ENCODE measurements at regions not wholly inside any gene's neighbourhood (a gene's known extent, or its start where the extent isn't known, plus 50 kb on each side); places are given as distances from the start of the nearest gene placed in this dataset.

DNA sequence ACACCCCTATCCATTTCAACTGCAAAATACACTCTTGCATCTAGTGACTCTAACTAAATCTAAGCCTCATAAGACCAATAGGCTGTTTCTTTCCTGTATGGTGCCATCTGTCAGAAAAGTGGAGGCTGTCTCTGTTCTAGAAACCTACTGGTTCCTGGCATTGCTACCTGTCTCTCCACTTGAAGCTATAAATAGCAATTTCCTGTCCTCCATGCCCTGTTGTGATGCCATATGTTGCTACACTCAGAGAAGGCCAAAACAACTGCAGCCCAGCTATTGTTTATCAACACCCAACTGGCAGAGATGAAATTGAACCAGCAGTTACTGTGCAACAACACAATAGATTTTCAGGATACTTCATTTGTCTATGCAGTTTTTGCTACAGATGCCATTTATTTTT lies 1355.1 kb upstream of the SLC39A10 start:
- TF ChIP-seq, protein P1, sequence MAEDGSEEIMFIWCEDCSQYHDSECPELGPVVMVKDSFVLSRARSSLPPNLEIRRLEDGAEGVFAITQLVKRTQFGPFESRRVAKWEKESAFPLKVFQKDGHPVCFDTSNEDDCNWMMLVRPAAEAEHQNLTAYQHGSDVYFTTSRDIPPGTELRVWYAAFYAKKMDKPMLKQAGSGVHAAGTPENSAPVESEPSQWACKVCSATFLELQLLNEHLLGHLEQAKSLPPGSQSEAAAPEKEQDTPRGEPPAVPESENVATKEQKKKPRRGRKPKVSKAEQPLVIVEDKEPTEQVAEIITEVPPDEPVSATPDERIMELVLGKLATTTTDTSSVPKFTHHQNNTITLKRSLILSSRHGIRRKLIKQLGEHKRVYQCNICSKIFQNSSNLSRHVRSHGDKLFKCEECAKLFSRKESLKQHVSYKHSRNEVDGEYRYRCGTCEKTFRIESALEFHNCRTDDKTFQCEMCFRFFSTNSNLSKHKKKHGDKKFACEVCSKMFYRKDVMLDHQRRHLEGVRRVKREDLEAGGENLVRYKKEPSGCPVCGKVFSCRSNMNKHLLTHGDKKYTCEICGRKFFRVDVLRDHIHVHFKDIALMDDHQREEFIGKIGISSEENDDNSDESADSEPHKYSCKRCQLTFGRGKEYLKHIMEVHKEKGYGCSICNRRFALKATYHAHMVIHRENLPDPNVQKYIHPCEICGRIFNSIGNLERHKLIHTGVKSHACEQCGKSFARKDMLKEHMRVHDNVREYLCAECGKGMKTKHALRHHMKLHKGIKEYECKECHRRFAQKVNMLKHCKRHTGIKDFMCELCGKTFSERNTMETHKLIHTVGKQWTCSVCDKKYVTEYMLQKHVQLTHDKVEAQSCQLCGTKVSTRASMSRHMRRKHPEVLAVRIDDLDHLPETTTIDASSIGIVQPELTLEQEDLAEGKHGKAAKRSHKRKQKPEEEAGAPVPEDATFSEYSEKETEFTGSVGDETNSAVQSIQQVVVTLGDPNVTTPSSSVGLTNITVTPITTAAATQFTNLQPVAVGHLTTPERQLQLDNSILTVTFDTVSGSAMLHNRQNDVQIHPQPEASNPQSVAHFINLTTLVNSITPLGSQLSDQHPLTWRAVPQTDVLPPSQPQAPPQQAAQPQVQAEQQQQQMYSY (CRISPR knock-in tag; IDR thresholded peaks at IDR 0.05): no peak
- TF ChIP-seq ZNF207 (IDR thresholded peaks at IDR 0.05; ENCODE audit: borderline replicate concordance): no peak
- TF ChIP-seq RCOR1 (conservative IDR thresholded peaks at IDR 0.05; ENCODE audit: low read depth, low read length): no peak
- no peak for TF ChIP-seq HDAC6 (IDR thresholded peaks at IDR 0.05; ENCODE audit: unreplicated experiment)
- TF ChIP-seq ZSCAN29 (IDR thresholded peaks at IDR 0.05): no peak
- CTCF ChIA-PET: no interaction called here
- no peak for ATAC-seq
- in situ Hi-C loops (cut with MboI): no loop called here
- no peak overlapping the region for H2AFZ ChIP-seq (ENCODE audit: control insufficient read depth, low read depth, low read length)
- intact Hi-C loops (cut with micrococcal nuclease; ENCODE audit: unreplicated experiment): no loop called here
- no TSS peak for BruUV-seq (replicated peaks)
- no peaks in the 10 kb centered on the region for H3K27me3 ChIP-seq (replicated peaks in 1 of 2; ENCODE audit: control insufficient read depth in 2 of 2, insufficient read depth in 2 of 2, low read length in 1 of 2)
- SMC1A ChIA-PET (ENCODE audit: uncharacterized antibody, unreplicated experiment): interaction anchor here (0.7 kb wide), 1 partner anchor 66 kb away, joined by 3 read pairs; no protein-coding TSS in a partner anchor
- H3K9ac ChIP-seq (ENCODE audit: control insufficient read depth, insufficient read depth, low read length): no peak overlapping the region
- DNase-seq (ENCODE audit: low read depth, low spot score): no peak
- POLR2A ChIA-PET: no interaction called here
- H3K4me1 ChIP-seq (ENCODE audit: control insufficient read depth, insufficient read depth, low read length): no peaks in the 10 kb centered on the region
- H3K27ac ChIP-seq (ENCODE audit: control insufficient read depth, insufficient read depth): no peak overlapping the region
- RAD21 ChIA-PET (ENCODE audit: unreplicated experiment): no interaction called here
- H3K4me3 ChIP-seq: no peak overlapping the region
- no peak for FAIRE-seq
- H3K9me3 ChIP-seq (replicated peaks; ENCODE audit: control insufficient read depth, insufficient read depth, low read length): no peaks in the 10 kb centered on the region
- H3K79me2 ChIP-seq (ENCODE audit: control insufficient read depth, insufficient read depth, low read length): no peaks in the 10 kb centered on the region
- H4K20me1 ChIP-seq (ENCODE audit: control insufficient read depth, insufficient read depth): no peaks in the 10 kb centered on the region
- no peak overlapping the region for H3K4me2 ChIP-seq (ENCODE audit: control insufficient read depth, insufficient read depth)
- H3K36me3 ChIP-seq (ENCODE audit: control insufficient read depth in 2 of 2, insufficient read depth in 2 of 2, low read length in 1 of 2): no peaks in the 10 kb centered on the region

DNA sequence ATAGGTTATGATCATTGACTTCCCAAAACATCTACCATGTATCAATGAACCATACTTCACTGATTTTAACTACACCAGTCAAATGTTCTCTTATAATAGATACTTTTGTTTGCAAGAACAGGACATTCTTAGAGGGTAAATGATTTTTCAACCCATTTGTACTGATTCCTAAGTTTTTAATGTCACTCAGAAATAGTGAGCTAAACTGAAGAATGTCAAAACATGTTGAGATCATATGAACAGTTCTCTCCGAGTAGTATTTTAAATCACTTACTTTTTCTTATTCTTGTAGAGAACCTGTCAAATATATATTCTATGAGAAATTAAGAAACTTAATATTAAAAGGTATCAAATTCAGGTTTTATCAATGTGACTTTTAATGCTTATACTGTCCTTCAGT lies 1362.9 kb upstream of the SLC39A10 start:
- Histone ChIP-seq H3K27ac (ENCODE audit: control insufficient read depth, insufficient read depth) (no peak overlapping the region), H2AFZ (ENCODE audit: control insufficient read depth, low read depth, low read length) (no peak overlapping the region), H3K4me2 (ENCODE audit: control insufficient read depth, insufficient read depth) (no peak overlapping the region), H3K27me3 (replicated peaks in 1 of 2; ENCODE audit: control insufficient read depth in 2 of 2, insufficient read depth in 2 of 2, low read length in 1 of 2) (no peaks in the 10 kb centered on the region), H3K9me3 (replicated peaks; ENCODE audit: control insufficient read depth, insufficient read depth, low read length) (no peaks in the 10 kb centered on the region), H4K20me1 (ENCODE audit: control insufficient read depth, insufficient read depth) (no peaks in the 10 kb centered on the region), H3K4me1 (ENCODE audit: control insufficient read depth, insufficient read depth, low read length) (no peaks in the 10 kb centered on the region), H3K79me2 (ENCODE audit: control insufficient read depth, insufficient read depth, low read length) (no peaks in the 10 kb centered on the region), H3K36me3 (ENCODE audit: control insufficient read depth in 2 of 2, insufficient read depth in 2 of 2, low read length in 1 of 2) (no peaks in the 10 kb centered on the region), H3K4me3 (no peak overlapping the region), H3K9ac (ENCODE audit: control insufficient read depth, insufficient read depth, low read length) (no peak overlapping the region)
- in situ Hi-C loops (cut with MboI) (no loop called here), intact Hi-C loops (cut with micrococcal nuclease; ENCODE audit: unreplicated experiment) (no loop called here)
- RAD21 ChIA-PET (ENCODE audit: unreplicated experiment): no interaction called here
- DNase-seq (ENCODE audit: low read depth, low spot score): no peak
- ATAC-seq: no peak
- POLR2A ChIA-PET: no interaction called here
- WGBS (ENCODE audit: insufficient coverage, insufficient replicate concordance, low lambda C conversion rate, missing lambda C conversion rate): 71% methylated on average over 1 of the region's 1 CpG
- no peak for FAIRE-seq
- CTCF ChIA-PET: no interaction called here
- BruUV-seq (replicated peaks): no TSS peak
- SMC1A ChIA-PET (ENCODE audit: uncharacterized antibody, unreplicated experiment): interaction anchor here (0.5 kb wide), 1 partner anchor 651 kb away, joined by 3 read pairs; no protein-coding TSS in a partner anchor
- no peak for TF ChIP-seq SMAD5 (IDR thresholded peaks at IDR 0.05; ENCODE audit: low read depth)
- no peak for TF ChIP-seq SUPT20H (IDR thresholded peaks at IDR 0.05; ENCODE audit: borderline replicate concordance, control insufficient read depth, low read depth, low read length)
- TF ChIP-seq, protein P2, sequence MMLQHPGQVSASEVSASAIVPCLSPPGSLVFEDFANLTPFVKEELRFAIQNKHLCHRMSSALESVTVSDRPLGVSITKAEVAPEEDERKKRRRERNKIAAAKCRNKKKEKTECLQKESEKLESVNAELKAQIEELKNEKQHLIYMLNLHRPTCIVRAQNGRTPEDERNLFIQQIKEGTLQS (IDR thresholded peaks at IDR 0.05; ENCODE audit: borderline replicate concordance, extremely low read depth, low read depth, low read length): no peak
- TF ChIP-seq, protein P3, sequence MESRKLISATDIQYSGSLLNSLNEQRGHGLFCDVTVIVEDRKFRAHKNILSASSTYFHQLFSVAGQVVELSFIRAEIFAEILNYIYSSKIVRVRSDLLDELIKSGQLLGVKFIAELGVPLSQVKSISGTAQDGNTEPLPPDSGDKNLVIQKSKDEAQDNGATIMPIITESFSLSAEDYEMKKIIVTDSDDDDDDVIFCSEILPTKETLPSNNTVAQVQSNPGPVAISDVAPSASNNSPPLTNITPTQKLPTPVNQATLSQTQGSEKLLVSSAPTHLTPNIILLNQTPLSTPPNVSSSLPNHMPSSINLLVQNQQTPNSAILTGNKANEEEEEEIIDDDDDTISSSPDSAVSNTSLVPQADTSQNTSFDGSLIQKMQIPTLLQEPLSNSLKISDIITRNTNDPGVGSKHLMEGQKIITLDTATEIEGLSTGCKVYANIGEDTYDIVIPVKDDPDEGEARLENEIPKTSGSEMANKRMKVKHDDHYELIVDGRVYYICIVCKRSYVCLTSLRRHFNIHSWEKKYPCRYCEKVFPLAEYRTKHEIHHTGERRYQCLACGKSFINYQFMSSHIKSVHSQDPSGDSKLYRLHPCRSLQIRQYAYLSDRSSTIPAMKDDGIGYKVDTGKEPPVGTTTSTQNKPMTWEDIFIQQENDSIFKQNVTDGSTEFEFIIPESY (IDR thresholded peaks at IDR 0.05): no peak
- TF ChIP-seq RELA (IDR thresholded peaks at IDR 0.05; ENCODE audit: borderline replicate concordance, partially characterized antibody): no peak
- no peak for TF ChIP-seq CBFB (IDR thresholded peaks at IDR 0.05; ENCODE audit: low read depth)
- no peak for TF ChIP-seq HDAC2 (IDR thresholded peaks at IDR 0.05)
- no peak for TF ChIP-seq ESRRA (IDR thresholded peaks at IDR 0.05; ENCODE audit: low read length)
- TF ChIP-seq CEBPB (IDR thresholded peaks at IDR 0.05; ENCODE audit: borderline replicate concordance in 1 of 2, low read depth in 2 of 2, low read length in 2 of 2): no peak
- no peak for TF ChIP-seq RAD51 (IDR thresholded peaks at IDR 0.05)

All from GM12878 (cell line).